HG03159 (cell line): ENCODE measurements at regions not wholly inside any gene's neighbourhood (a gene's known extent, or its start where the extent isn't known, plus 50 kb on each side); places are given as distances from the start of the nearest gene placed in this dataset.
"Not testable (repeated sequence)": the region's sequence is repeated elsewhere in the genome, so short reads cannot be mapped to it uniquely, and the experiment has no call there.

Source experiments
- ATAC-seq: cut with Tn5 transposase; IDR thresholded peaks from one replicate; pipeline ENCODE4 v1.9.1; 2021; ENCODE audit warnings: mild to moderate bottlenecking, moderate library complexity; ENCODE audit not compliant: unreplicated experiment

DNA sequence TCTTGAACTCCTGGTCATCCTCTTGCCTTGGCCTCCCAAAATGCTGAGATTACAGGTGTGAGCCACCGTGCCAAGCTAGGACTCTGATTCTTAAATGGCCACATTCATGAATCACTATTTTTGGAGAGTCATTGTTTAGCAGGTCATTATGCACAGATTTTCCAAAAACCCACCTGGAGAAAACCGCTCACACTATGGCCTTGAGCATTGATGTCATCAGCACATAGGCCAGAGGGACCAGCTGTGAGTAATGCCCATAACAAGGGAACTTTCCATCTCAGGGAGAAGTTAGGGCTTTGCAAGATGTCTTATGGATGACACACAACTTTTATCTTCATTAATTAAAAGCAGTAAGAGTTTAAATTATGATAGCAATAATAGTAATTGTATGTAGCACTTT, 86.4 kb upstream of the KIF5B start:
- no peak for ATAC-seq

DNA sequence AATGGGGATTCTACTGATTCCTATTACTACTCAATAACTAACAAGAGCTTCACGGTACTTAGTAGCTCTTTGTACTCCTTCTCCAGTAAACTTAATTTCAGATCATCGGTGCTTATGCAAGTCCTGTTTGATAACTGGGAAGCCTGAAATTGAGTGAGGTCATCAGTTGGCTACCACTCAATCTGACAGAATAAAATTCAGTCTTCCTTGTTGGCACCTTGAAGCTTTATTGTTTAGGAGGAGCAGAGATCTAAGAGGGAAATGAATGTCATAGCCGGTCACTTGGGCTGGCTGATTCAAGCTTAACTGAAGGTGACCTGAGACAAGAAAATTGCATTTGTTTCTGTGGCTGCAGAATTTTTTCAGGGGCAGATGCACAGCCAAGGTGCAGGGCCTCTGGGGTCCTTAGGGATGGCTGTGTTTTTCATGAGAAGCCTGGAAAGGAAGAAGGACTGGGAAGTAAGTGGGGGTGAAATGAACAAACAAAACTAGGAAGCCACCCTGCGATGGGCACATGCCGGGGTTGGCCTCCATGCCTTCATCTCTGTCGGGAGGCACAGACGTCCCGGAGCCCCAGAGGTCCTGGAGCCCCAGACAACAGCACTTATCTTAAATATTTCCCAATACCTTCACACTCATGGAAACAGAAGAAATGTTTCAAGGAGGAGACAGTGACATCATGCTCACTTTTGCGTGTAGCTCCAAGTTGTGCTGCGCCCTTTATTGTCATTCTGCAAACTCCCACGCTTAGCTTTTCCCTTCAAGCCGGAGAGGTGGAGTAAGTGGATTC, 85.0 kb upstream of the KIF5B start:
- ATAC-seq = no peak

DNA sequence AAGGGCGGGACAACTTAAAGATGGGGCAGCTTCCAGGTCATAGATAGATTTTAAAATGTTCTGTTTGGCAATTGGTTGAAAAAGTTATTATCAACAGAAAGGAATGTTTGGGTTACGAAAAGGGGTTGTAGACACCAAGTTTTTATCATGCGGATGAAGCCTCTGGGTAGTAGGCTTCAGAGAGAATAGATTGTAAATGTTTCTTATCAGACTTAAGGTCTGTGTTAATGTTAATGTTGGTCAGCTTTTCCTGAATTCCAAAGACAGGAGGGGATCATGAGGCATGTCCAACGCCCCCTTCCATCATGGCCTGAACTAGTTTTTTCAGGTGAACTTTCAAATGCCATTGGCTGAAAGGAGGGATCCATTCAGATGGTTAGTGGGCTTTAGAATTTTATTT, 84.2 kb upstream of the KIF5B start:
- no peak for ATAC-seq

DNA sequence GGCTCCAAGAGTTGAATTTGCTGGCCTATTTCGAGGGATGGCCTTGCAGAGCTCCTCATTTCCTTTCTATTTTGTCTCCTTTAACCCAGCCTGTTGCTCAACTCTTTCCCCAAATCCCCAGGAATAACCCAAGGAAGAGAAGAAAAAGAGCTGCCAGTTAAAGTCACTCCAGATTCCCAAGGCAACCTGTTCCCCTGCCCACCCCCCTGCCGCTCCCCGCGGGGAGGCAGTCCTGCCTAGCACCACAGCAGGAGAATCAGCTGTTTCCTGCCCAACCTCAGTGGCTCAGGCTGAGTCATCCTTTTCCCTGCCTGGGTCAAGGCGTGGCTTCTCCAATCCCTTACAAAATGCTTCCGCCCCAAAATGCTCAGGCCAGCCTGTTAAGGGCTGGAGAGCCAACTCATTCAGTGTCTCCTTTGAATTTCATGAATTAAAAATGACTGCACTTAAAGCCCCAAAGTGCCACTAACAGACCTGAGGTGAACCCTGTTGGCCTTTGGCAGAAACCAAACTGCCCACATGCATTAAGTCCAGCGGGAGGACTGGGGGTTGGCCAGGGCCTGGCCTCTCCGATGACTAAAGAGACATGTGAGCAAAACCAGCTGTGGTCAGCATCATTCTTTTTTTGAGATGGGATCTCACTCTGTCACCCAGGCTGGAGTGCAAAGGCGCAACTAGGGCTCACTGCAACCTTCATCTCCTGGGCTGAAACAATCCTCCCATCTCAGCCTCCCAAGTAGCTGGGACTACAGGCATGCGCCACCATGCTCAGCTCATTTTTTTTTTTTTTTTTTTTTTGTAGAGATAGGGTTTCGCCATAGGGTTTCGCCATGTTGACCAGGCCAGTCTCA, 83.2 kb upstream of the KIF5B start:
- no peak for ATAC-seq

DNA sequence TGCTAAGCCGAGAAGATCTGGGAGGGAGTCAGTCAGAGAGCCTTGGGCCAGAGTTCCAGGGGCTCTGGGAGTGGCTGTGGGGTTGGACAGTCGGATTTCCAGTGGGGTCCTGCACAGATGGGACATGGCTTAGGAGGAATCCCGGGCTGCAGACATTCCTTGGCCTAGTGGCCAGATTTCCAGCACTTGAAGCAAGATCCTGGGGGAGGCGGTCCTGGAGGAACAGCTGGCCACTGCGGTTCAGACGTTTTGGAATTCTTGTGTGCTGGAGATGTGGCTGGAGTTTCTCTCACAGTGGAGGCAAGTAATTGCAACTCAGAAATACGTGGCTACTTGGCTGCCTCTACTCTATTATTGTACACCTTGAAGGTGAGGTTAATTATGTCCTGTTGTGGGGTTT, 80.7 kb upstream of the KIF5B start:
- ATAC-seq = not testable (repeated sequence)

GRCh38 chr10:32135796-32136195, 79.6 kb upstream of the KIF5B start:
- ATAC-seq = not testable (repeated sequence)

DNA sequence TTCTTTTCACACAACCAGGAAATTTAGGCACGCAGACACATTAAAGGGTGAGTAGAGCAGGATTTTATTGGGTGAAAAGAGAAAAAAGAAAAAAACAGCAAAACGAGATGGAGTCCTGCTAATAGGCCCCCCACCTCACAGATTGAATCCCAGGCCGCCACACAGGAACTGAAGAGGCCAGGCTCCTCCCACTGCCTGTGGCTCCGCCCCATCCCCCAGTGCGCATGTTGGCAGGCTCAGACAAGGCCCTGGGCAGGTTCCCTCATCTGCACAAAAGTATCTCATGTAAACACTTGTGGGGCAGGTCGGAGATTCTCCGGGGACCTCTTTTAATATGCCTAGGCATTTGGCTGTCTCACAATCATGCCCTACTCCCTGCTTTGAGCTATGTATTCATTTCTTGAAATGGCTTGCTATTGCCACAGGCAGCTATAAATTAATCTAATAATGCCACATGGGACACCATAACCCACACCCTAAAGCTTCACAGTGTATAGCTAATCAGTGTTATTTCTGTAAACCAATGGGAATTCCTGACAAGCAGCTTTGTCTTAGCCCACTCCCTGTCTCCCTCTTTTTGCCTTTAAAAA, 76.2 kb upstream of the KIF5B start:
- no peak for ATAC-seq

GRCh38 chr10:32131388-32131787, 75.2 kb upstream of the KIF5B start:
- ATAC-seq = no peak

DNA sequence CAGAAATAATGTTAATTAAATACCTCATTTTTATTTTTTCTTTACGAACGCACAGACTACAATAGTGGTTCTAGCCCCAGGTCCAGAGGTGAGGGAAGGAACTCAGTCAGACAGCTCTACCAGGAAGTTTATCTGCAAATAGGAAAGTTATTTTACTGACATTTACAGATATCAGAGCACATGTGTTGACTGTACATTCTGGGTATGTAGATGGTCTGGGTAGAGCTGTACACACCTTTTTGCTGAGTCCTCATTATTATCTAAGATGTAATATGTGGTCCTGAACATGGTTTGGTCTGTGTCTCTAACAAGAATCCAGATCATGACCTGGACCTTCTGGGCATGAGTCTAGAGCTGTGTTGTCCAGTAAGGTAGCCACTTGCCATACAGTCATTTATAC, 74.6 kb upstream of the KIF5B start:
- ATAC-seq = no peak

- no peak for ATAC-seq
These were observed 68.8 kb upstream of the KIF5B start for GRCh38 chr10:32125023-32125422.

DNA sequence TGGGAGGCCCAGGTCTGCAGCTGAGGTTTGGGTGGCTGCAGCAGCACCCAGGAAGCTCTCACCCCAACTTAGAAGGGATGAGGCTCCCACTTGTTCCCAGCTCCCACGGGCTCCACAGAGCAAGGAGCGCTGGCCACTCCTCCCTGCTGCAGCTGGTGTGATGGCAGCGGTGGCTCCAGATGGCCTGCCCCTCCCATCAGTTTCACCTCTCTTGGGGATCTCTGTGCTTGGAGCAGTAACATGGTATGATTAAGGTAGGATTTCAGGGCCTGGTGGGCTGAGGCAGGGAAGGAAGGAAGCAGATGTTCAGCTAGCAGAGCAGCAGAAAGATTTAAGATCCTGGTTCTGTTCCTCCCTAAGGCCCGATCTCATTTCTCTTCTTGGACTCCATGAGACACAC, 66.8 kb upstream of the KIF5B start:
- ATAC-seq = no peak

GRCh38 chr10:32121648-32122047, 65.4 kb upstream of the KIF5B start:
- ATAC-seq = no peak

DNA sequence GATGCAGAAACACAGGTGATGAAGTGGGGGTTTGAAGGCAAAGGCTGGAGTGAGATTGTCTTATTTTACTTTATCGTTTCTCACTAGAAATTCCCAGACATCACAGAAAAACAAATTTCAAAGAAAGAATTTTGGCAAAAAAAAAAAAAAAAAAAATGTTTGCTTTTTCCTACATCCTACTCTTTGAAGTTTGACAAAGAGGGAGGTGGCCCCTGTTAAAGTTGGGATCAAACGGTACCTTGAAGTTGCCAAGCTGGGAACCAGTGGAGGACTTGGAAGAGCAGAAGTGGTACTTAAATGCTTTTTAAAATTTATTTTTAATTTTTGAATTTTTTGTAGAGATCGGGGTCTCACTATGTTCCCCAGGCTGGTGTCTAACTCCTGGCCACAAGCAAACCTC, 63.9 kb upstream of the KIF5B start:
- ATAC-seq = no peak

DNA sequence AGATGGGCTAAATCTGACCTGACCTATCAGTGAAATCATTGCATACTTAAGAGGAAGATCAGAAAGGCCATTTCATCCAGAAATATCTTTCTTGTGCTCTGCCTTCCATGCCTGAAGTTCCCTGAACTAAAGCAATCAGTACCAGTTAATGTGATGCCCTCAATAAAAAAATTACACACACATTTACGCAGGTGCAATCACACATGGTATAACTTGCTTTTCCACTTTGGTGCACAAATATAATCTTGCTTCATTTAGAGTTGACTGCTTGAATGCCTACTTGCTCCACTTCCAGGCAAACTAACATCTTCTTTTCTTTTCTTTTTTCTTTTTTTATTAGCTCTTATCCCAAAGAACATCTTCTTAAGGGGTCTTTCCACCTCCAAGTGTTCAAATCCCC, 58.3 kb upstream of the KIF5B start:
- ATAC-seq = no peak

DNA sequence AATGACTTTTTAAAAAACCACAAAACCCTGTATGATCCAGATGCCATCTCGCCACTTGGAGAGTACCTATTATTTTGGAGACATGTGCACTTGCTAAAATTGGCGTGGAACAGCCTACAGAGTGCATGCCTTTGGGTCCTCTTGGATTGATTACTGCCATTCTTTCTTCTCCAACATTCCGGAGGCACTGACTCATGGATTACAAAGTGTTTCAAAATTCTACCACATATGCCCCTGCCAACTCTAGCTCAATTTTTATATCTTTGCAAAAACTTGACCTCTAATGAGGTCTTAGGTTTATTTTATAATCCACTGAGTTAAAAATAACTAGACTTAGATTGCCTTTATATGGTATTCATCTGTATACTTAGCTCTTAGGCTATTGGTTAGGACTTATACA, 55.8 kb upstream of the KIF5B start:
- no peak for ATAC-seq

- no peak for ATAC-seq
These were observed 55.4 kb upstream of the KIF5B start for GRCh38 chr10:32111585-32111984.

GRCh38 chr10:32110790-32111189, 54.6 kb upstream of the KIF5B start:
- no peak for ATAC-seq

DNA sequence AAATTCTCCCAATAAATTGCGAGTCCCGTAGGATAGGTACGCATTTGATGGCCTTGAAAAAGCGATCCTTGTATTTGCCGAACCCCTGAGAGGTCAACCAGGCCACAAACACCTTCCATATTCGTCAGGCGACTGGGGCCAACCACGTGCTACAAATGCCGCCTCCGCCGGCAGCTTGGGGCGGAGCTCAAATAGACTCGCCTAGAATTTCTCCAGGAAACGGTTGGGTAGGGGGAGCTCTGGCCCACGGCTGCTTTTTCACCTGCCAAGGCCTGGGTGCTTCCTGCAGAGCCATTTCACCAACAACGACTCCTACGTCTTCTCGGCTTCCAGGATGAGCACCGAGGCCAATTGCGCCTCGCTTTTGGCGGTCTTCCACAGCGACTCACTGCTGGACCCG, 53.4 kb upstream of the KIF5B start:
- no peak for ATAC-seq
